Coronary artery (tissue), 2 donors: ENCODE measurements at regions not wholly inside any gene's neighbourhood (a gene's known extent, or its start where the extent isn't known, plus 50 kb on each side); places are given as distances from the start of the nearest gene placed in this dataset.

ENCODE experiments used
- DNase-seq: peaks from one replicate; pipeline ENCODE4 v3.0.0-alpha.2; 2017; ENCODE audit warnings: low spot score
- H3K27ac ChIP-seq, 2 donors: fragments of 200-600 bp; sonication (generic); one replicate each; pipeline ENCODE4 v1.5.1; 2016 to 2019
- H3K4me3 ChIP-seq: fragments of 200-600 bp; sonication (generic); 2 replicates; pipeline ENCODE4 v1.5.1; 2016; ENCODE audit warnings: mild to moderate bottlenecking, moderate library complexity
- CTCF ChIP-seq: fragments of 200-600 bp; sonication (generic); IDR thresholded peaks from one replicate; pipeline ENCODE4 v1.5.1; 2019; ENCODE audit warnings: antibody characterized with exemption

GRCh38 chr1:70628973-70629372 lies 217.9 kb downstream of the CTH start:
- Histone ChIP-seq H3K27ac (no peak overlapping the region), H3K4me3 (no peak overlapping the region)
- TF ChIP-seq CTCF = no peak
- DNase-seq = no peak

GRCh38 chr1:70633004-70633403 lies 221.9 kb downstream of the CTH start:
- Histone ChIP-seq H3K4me3 (no peak overlapping the region), H3K27ac (no peak overlapping the region)
- DNase-seq = no peak
- TF ChIP-seq CTCF = no peak

- no peak for DNase-seq
- no peak for TF ChIP-seq CTCF
- no peak overlapping the region for H3K27ac ChIP-seq
- H3K4me3 ChIP-seq = no peak overlapping the region
These were observed 224.8 kb downstream of the CTH start for GRCh38 chr1:70635868-70636267.

GRCh38 chr1:70641868-70642267 lies 230.8 kb downstream of the CTH start:
- no peak for DNase-seq
- Histone ChIP-seq H3K4me3 (no peak overlapping the region), H3K27ac (no peak overlapping the region)
- no peak for TF ChIP-seq CTCF

GRCh38 chr1:70656361-70656760 lies 245.3 kb downstream of the CTH start:
- no peak for DNase-seq
- TF ChIP-seq CTCF = no peak
- no peak overlapping the region for H3K4me3 ChIP-seq

GRCh38 chr1:70659891-70660290 lies 248.8 kb downstream of the CTH start:
- no peak for TF ChIP-seq CTCF
- H3K4me3 ChIP-seq = no peak overlapping the region
- no peak overlapping the region for H3K27ac ChIP-seq
- no peak for DNase-seq

More at GRCh38 chr1:70656361-70656760, 245.3 kb downstream of the CTH start:
- H3K27ac ChIP-seq = no peak overlapping the region

- DNase-seq = no peak
- TF ChIP-seq CTCF = no peak
- H3K27ac ChIP-seq = no peak overlapping the region
- no peak overlapping the region for H3K4me3 ChIP-seq
These were observed 255.5 kb downstream of the CTH start for GRCh38 chr1:70666381-70667140.
